ENCODE measurements at regions not wholly inside any gene's neighbourhood (a gene's known extent, or its start where the extent isn't known, plus 50 kb on each side); places are given as distances from the start of the nearest gene placed in this dataset.

GRCh38 chr19:30969591-30969990 lies 379.6 kb downstream of the TSHZ3 start:
- Histone ChIP-seq H3K4me3 (ENCODE audit: low read depth, low read length) (no peak overlapping the region), H3K27ac (no peak overlapping the region), H3K36me3 (replicated peaks) (no peaks in the 10 kb centered on the region), H3K27me3 (replicated peaks) (no peaks in the 10 kb centered on the region)
- in situ Hi-C loops (cut with HindIII; ENCODE audit: low pct_ligation_motif_present, low sequenced_read_pairs), result no loop called here
- no peak for DNase-seq
- no peak for TF ChIP-seq CTCF (IDR thresholded peaks at IDR 0.05; ENCODE audit: low read depth, low read length, missing control alignments)

- in situ Hi-C loops (cut with HindIII; ENCODE audit: low pct_ligation_motif_present, low sequenced_read_pairs), result no loop called here
- H3K27ac ChIP-seq, result no peak overlapping the region
- no peak for TF ChIP-seq CTCF (IDR thresholded peaks at IDR 0.05; ENCODE audit: low read depth, low read length, missing control alignments)
These were observed 380.3 kb downstream of the TSHZ3 start for GRCh38 chr19:30968841-30969399.

GRCh38 chr19:30968210-30968609 lies 381.0 kb downstream of the TSHZ3 start:
- no peak for TF ChIP-seq CTCF (IDR thresholded peaks at IDR 0.05; ENCODE audit: low read depth, low read length, missing control alignments)
- in situ Hi-C loops (cut with HindIII; ENCODE audit: low pct_ligation_motif_present, low sequenced_read_pairs), result no loop called here

More at GRCh38 chr19:30968841-30969399, 380.3 kb downstream of the TSHZ3 start:
- Histone ChIP-seq H3K4me3 (ENCODE audit: low read depth, low read length) (no peak overlapping the region), H3K27me3 (replicated peaks) (no peaks in the 10 kb centered on the region), H3K36me3 (replicated peaks) (no peaks in the 10 kb centered on the region)
- no peak for DNase-seq

GRCh38 chr19:30966486-30966885 lies 382.8 kb downstream of the TSHZ3 start:
- Histone ChIP-seq H3K36me3 (replicated peaks) (no peaks in the 10 kb centered on the region), H3K4me3 (ENCODE audit: low read depth, low read length) (no peak overlapping the region), H3K27ac (no peak overlapping the region), H3K27me3 (replicated peaks) (no peaks in the 10 kb centered on the region)
- no peak for TF ChIP-seq CTCF (IDR thresholded peaks at IDR 0.05; ENCODE audit: low read depth, low read length, missing control alignments)
- in situ Hi-C loops (cut with HindIII; ENCODE audit: low pct_ligation_motif_present, low sequenced_read_pairs), result no loop called here
- DNase-seq, result no peak

More at GRCh38 chr19:30968210-30968609, 381.0 kb downstream of the TSHZ3 start:
- Histone ChIP-seq H3K27ac (no peak overlapping the region), H3K27me3 (replicated peaks) (no peaks in the 10 kb centered on the region), H3K36me3 (replicated peaks) (no peaks in the 10 kb centered on the region), H3K4me3 (ENCODE audit: low read depth, low read length) (no peak overlapping the region)
- DNase-seq, result no peak

GRCh38 chr19:30959011-30959410 lies 390.2 kb downstream of the TSHZ3 start:
- in situ Hi-C loops (cut with HindIII; ENCODE audit: low pct_ligation_motif_present, low sequenced_read_pairs), result no loop called here
- Histone ChIP-seq H3K4me3 (ENCODE audit: low read depth, low read length) (no peak overlapping the region), H3K27me3 (replicated peaks) (no peaks in the 10 kb centered on the region), H3K36me3 (replicated peaks) (no peaks in the 10 kb centered on the region), H3K27ac (no peak overlapping the region)
- DNase-seq, result no peak
- no peak for TF ChIP-seq CTCF (IDR thresholded peaks at IDR 0.05; ENCODE audit: low read depth, low read length, missing control alignments)

All from brain microvascular endothelial cell (primary cell).